ENCODE measurements at regions not wholly inside any gene's neighbourhood (a gene's known extent, or its start where the extent isn't known, plus 50 kb on each side); places are given as distances from the start of the nearest gene placed in this dataset.
"Not testable (repeated sequence)": the region's sequence is repeated elsewhere in the genome, so short reads cannot be mapped to it uniquely, and the experiment has no call there.

GRCh38 chr6:44733868-44734267, 346.4 kb downstream of the CDC5L start:
- DNase-seq (ENCODE audit: low spot score) (no peak), ATAC-seq (peak; percentile 33)

GRCh38 chr6:44734886-44735629, 347.6 kb downstream of the CDC5L start:
- ATAC-seq (no peak), DNase-seq (ENCODE audit: low spot score) (no peak)

GRCh38 chr6:44735630-44735963, 348.1 kb downstream of the CDC5L start:
- ATAC-seq (no peak), DNase-seq (ENCODE audit: low spot score) (no peak)

GRCh38 chr6:44737341-44737740, 349.8 kb downstream of the CDC5L start:
- DNase-seq (ENCODE audit: low spot score) (no peak), ATAC-seq (no peak)

GRCh38 chr6:44737829-44738528, 350.5 kb downstream of the CDC5L start:
- ATAC-seq (peak; percentile 22), DNase-seq (ENCODE audit: low spot score) (no peak)

- ATAC-seq = peak; percentile 84
- peak; percentile 64 for DNase-seq (ENCODE audit: low spot score)
Observed at GRCh38 chr6:44738601-44739146, 351.2 kb downstream of the CDC5L start.

GRCh38 chr6:44739181-44739580, 351.7 kb downstream of the CDC5L start:
- DNase-seq (ENCODE audit: low spot score) (no peak), ATAC-seq (no peak)

- no peak for ATAC-seq
- DNase-seq (ENCODE audit: low spot score) = no peak
Observed at GRCh38 chr6:44740566-44741120, 353.1 kb downstream of the CDC5L start.

GRCh38 chr6:44742201-44742600, 354.7 kb downstream of the CDC5L start:
- ATAC-seq (no peak), DNase-seq (ENCODE audit: low spot score) (no peak)

GRCh38 chr6:44742828-44743372, 355.4 kb downstream of the CDC5L start:
- DNase-seq (ENCODE audit: low spot score) (no peak), ATAC-seq (peak; percentile 32)

GRCh38 chr6:44760116-44760515, 372.6 kb downstream of the CDC5L start:
- not testable (repeated sequence) for ATAC-seq; DNase-seq (ENCODE audit: low spot score)

GRCh38 chr6:44761046-44761445, 373.5 kb downstream of the CDC5L start:
- no peak for DNase-seq (ENCODE audit: low spot score)
- ATAC-seq = no peak

GRCh38 chr6:44762496-44762895, 375.0 kb downstream of the CDC5L start:
- DNase-seq (ENCODE audit: low spot score) = no peak
- ATAC-seq = no peak

- no peak for DNase-seq (ENCODE audit: low spot score)
- no peak for ATAC-seq
Observed at GRCh38 chr6:44771647-44772415, 384.3 kb downstream of the CDC5L start.

GRCh38 chr6:44772838-44773237, 385.3 kb downstream of the CDC5L start:
- DNase-seq (ENCODE audit: low spot score) (no peak), ATAC-seq (no peak)

- DNase-seq (ENCODE audit: low spot score) (no peak), ATAC-seq (no peak)
Observed at GRCh38 chr6:44775121-44775520, 387.6 kb downstream of the CDC5L start.

GRCh38 chr6:44776344-44776743, 388.8 kb downstream of the CDC5L start:
- ATAC-seq (no peak), DNase-seq (ENCODE audit: low spot score) (no peak)

GRCh38 chr6:44778513-44778912, 391.0 kb downstream of the CDC5L start:
- DNase-seq (ENCODE audit: low spot score) (no peak), ATAC-seq (no peak)

All from left lobe of liver (tissue), 2 donors.